ENCODE measurements at regions not wholly inside any gene's neighbourhood (a gene's known extent, or its start where the extent isn't known, plus 50 kb on each side); places are given as distances from the start of the nearest gene placed in this dataset.

- Histone ChIP-seq H4K5ac (ENCODE audit: insufficient read length, low read depth, low read length) (no peak overlapping the region), H2AK5ac (ENCODE audit: insufficient read length, low read length) (no peak overlapping the region), H4K91ac (ENCODE audit: insufficient read length, low read depth, low read length) (no peak overlapping the region), H3K4me1 (ENCODE audit: insufficient read depth, low read length) (no peaks in the 10 kb centered on the region), H2BK5ac (ENCODE audit: insufficient read length, low read length) (no peak overlapping the region), H2BK15ac (ENCODE audit: low read depth, low read length) (no peak overlapping the region), H3K9ac (ENCODE audit: extremely low read depth, insufficient read length, low read length) (no peak overlapping the region), H4K8ac (replicated peaks; ENCODE audit: insufficient read length, low read depth, low read length) (no peak overlapping the region), H3K23me2 (ENCODE audit: insufficient read length, low read depth, low read length, poor library complexity, severe bottlenecking) (no peaks in the 10 kb centered on the region), H3T11ph (ENCODE audit: low read length) (no peak overlapping the region), H3K27ac (ENCODE audit: insufficient read length, low read depth, low read length) (no peak overlapping the region), H2BK120ac (ENCODE audit: low read depth, low read length, poor library complexity, severe bottlenecking) (no peak overlapping the region), H3K23ac (ENCODE audit: insufficient read length, low read depth, low read length) (no peak overlapping the region), H3K79me1 (ENCODE audit: insufficient read depth, low read depth, low read length, poor library complexity, severe bottlenecking) (no peaks in the 10 kb centered on the region), H3K4me2 (ENCODE audit: insufficient read depth, insufficient read length, low read length) (no peak overlapping the region), H3K27me3 (ENCODE audit: insufficient read depth, low read length) (no peaks in the 10 kb centered on the region), H3K4ac (ENCODE audit: low read depth, low read length) (no peak overlapping the region), H2BK20ac (ENCODE audit: low read depth, low read length, poor library complexity, severe bottlenecking) (no peak overlapping the region), H2AFZ (ENCODE audit: low read length) (no peak overlapping the region), H3K56ac (ENCODE audit: insufficient read length, low read depth, low read length) (no peak overlapping the region), H3K79me2 (ENCODE audit: insufficient read depth, low read length) (no peaks in the 10 kb centered on the region), H2BK12ac (ENCODE audit: insufficient read length, low read depth, low read length) (no peak overlapping the region), H3K14ac (ENCODE audit: insufficient read depth, low read length) (no peak overlapping the region), H3K18ac (ENCODE audit: insufficient read length, low read depth, low read length) (no peak overlapping the region), H3K9me3 (ENCODE audit: control insufficient read depth, low read depth, low read length) (no peaks in the 10 kb centered on the region), H4K20me1 (ENCODE audit: control insufficient read depth, insufficient read depth, insufficient read length) (no peaks in the 10 kb centered on the region)
- TF ChIP-seq CTCF (conservative IDR thresholded peaks at IDR 0.05) = no peak
- Mint-ChIP-seq H3K36me3 (ENCODE audit: insufficient read depth in 1 of 3, low read depth in 3 of 3) (no peaks in the 10 kb centered on the region; a peak in 1 of 7 replicates), H3K27me3 (ENCODE audit: low read depth) (no peaks in the 10 kb centered on the region; the same call in 1 of the 2 replicates), H3K27ac (no peak overlapping the region), H3K4me3 (no peak overlapping the region), H3K4me1 (no peaks in the 10 kb centered on the region), H3K9me3 (peaks cover 3 to 5% of the 10 kb centered on the region in 2 experiments; a peak in 3 of 5 replicates)
- no CpG with 5 or more reads among the region's 12 CpGs for WGBS (ENCODE audit: extremely low coverage, insufficient read length, low lambda C conversion rate)
- no peak for DNase-seq
Observed at GRCh38 chr2:221335219-221335752, 236.8 kb downstream of the EPHA4 start.
